GM21423 (cell line): ENCODE measurements at regions not wholly inside any gene's neighbourhood (a gene's known extent, or its start where the extent isn't known, plus 50 kb on each side); places are given as distances from the start of the nearest gene placed in this dataset.

Experiments used
- ATAC-seq: cut with Tn5 transposase; IDR thresholded peaks from one replicate; pipeline ENCODE4 v1.9.1; 2021; ENCODE audit warnings: mild to moderate bottlenecking, moderate library complexity; ENCODE audit not compliant: unreplicated experiment

- no peak for ATAC-seq
Observed at GRCh38 chr5:5967944-5968343, 410.4 kb downstream of the MED10 start.

- ATAC-seq: no peak
Observed at GRCh38 chr5:5967373-5967772, 411.0 kb downstream of the MED10 start.

DNA sequence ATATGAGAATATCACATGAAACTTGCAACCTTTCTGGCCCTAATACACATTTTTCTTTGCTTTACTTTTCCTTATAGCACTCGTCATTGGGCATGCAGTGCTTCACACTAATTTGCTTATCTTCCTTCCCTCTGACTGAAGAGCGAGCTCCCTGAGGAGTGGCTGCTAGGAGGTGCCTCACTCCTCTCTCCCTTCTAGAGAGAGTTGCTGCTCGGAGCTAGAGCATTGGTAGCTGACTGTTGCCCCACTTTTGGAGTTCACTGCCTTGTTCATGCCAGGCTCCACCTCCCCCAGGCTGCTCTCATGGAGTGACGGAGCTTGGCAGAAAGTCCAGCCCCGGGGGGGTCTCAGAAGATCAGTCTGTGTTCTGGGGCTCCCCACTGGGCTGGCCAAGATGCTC, 413.2 kb downstream of the MED10 start:
- ATAC-seq: no peak

GRCh38 chr5:5964347-5964746, 414.0 kb downstream of the MED10 start:
- ATAC-seq: no peak

- ATAC-seq: no peak
Observed at GRCh38 chr5:5957737-5958136, 420.6 kb downstream of the MED10 start.

GRCh38 chr5:5954275-5954598, 424.1 kb downstream of the MED10 start:
- ATAC-seq: no peak

DNA sequence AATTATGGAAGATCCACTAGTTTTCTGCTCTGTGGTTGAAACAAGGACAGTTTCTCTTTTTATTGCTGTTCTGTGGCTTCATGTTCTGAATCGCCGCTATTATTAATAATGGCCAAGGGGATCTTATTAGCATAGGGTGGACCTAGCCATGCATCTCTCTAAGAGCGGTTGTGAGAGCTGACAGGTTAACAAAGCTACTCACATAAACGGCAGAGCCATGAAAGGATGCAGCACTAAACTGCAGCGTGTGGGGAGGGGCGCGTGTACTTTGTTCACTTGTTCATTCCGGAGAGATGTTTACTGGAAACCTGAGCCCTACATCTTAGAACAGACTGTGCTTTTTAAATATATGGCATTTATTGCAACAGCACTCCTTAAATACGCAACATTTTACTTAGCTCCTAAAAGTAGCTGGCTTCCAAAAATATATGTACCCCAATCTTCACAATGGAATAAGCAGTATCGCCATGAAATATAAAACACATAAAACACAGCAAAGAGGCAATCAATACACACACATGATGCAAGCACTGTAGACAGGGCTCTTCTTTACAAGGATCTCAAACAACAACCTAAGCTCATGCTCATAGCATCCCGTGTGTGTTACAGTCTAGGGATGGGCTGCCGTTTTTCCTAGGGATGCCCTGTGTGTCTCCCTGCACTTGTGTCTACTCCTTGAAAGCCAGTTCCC, 424.6 kb downstream of the MED10 start:
- no peak for ATAC-seq

DNA sequence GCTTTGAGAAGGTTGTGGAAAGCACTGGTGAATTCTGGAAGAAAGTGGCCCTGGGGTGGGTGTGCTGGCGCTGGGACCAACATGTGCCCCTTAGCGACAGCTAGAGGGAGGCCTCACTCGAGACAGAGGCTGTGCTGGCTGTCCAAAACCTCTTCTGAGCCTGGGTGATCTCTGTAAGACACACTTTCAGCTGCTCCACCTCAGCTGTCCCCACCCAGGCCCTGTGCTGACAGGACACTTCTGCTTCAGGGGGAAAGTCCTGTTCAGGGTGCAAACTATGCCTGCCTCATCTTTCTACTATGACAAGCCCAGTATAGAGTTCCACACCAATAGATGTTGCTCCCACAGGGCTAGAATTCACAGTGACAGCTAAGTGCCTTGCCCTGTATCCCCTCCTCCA, 426.4 kb downstream of the MED10 start:
- no peak for ATAC-seq

- ATAC-seq: no peak
Observed at GRCh38 chr5:5950658-5951057, 427.7 kb downstream of the MED10 start.

GRCh38 chr5:5941486-5941885, 436.9 kb downstream of the MED10 start:
- ATAC-seq: no peak

DNA sequence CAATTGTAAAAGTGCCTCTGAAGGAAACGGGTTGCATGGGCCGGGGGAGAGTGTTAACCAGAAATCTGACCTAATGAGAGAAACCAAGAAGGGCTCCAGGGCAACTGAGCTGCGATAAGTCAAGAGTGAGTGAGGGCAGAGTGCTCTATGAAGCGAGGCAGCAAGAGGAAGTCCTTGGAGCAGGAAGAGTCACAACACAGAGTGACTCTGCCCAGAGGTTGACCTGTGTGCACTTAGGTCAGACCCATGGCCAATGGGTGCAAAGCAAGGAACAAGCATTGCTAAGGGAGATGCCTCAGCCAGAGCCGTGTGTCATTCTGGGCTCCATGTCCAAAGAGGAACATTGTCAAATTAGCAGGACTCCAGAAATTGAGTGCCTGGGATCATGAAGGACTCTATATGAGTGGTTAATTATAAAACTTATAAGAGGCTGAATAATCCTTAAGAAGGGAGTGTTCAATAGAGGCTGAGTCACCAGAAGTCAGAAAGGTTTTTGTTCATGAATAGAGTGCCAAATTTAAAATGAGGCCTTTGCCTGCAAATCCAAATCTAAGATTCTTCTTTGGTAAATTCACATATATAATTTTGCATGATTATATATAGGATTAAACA, 438.5 kb downstream of the MED10 start:
- ATAC-seq: no peak

- ATAC-seq: no peak
Observed at GRCh38 chr5:5933651-5934050, 444.7 kb downstream of the MED10 start.

DNA sequence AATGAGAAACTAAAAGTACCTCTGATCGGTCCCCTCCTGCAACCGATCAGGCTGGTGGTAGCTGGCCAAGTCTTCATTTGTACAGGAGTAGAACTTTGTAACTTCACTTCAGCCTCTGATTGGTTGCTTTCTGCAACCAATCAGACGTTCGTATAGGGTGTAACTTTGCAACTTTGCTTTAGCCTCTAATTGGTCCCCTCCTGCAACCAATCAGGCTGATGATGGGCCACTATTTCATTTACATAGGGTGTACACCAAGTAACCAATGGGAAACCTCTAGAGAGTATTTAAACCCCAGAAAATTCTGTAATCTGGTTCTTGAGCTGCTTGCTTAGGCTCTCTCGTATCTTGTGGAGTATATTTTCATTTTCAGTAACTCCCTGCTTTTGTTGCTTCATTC, 445.5 kb downstream of the MED10 start:
- ATAC-seq: no peak

- ATAC-seq: no peak
Observed at GRCh38 chr5:5930561-5930960, 447.8 kb downstream of the MED10 start.

DNA sequence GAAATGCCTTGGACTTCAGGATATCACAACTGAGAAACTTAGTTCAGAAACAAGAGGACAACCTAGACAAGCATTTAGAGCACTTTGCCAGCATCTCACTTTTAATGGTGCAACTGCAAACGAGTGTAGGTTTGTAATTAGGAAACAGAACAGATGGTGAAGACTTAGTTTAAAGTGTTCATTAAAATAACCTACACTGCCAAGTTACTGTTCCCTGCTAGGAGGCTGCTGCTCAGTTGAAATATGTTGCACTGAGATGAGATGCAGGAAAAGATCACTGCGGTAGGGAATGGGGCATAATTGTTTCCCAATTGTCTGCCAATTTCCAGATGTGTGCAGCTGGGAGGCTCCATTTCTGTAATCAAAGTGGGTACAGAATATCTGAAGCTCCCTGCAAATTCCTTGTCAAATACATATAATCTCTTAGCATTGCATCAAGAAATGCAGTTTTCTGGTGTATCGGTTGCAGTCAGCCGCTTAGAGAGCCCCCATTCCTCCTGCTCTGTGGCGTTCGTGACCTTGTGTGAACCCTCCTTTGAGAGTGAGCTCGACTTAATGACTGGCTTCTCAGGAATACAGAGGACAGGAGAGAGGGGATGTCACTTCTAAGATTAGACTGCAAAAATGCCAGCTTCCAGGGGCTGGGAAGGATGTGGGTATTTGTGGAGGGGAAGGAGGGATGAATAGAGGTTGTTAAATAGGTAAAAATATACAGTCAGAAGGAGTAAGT, 448.9 kb downstream of the MED10 start:
- no peak for ATAC-seq

GRCh38 chr5:5925191-5925590, 453.2 kb downstream of the MED10 start:
- no peak for ATAC-seq

DNA sequence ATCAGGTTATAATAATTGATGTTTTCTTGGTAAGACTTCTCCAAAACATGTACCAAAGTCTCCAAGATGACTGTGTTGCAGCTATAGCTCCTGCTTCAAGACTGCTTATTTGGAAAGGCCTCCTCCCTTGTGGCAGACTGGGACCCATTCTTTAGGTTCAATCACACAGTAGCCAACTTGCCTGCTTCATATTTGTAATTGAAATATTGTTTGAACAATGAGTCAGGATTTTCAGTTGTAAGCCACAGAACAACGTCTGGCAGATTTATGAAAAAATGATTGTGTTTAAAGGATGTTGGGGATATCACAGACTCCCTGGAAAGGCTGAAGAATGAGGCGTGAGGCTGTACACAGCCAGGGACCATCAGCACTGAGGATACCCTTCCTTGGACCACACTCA, 458.9 kb downstream of the MED10 start:
- ATAC-seq: no peak

- no peak for ATAC-seq
Observed at GRCh38 chr5:5906778-5907177, 471.6 kb downstream of the MED10 start.

DNA sequence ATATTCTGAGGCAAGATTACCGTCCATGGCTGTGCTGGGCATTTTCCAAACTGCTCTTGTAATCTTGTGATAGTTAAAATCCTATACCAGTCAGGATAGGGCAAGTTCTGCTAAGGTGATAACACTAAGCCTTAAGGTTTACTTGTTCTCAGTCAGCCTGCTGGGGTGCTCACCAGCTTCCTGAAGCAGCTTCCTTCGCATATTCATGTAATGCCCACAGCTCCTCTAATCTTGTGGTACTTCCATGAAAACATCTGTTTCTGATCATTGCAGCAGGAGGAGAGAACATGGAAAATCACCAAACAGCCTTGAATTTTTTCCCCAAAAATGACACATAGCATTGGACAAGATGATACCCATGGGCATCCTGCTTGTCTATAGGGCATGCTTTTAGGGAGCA, 473.2 kb downstream of the MED10 start:
- no peak for ATAC-seq

DNA sequence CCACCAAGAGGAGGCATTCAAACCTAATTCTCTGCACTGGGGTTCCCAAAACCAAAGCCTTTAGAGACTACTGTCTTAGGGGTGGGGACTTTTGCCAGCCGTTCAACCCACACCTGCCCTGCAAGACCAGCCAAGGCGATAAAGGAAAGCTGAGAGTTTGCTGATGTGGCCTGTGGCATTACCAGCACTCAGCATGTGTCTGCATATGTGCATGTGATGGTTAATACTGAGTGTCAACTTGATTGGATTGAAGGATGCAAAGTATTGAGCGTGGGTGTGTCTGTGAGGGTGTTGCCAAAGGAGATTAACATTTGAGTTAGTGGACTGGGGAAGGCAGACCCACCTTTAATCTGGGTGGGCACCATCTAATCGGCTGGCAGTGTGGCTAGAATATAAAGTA, 474.2 kb downstream of the MED10 start:
- ATAC-seq: no peak

GRCh38 chr5:5902678-5903646, 475.4 kb downstream of the MED10 start:
- ATAC-seq: no peak
